GOT3 (cell line): ENCODE measurements at regions not wholly inside any gene's neighbourhood (a gene's known extent, or its start where the extent isn't known, plus 50 kb on each side); places are given as distances from the start of the nearest gene placed in this dataset.

Source experiments
- DNase-seq: peaks from one replicate; lab custom pipeline; 2025; ENCODE audit warnings: mixed read lengths; lab: John Stamatoyannopoulos, UW

DNA sequence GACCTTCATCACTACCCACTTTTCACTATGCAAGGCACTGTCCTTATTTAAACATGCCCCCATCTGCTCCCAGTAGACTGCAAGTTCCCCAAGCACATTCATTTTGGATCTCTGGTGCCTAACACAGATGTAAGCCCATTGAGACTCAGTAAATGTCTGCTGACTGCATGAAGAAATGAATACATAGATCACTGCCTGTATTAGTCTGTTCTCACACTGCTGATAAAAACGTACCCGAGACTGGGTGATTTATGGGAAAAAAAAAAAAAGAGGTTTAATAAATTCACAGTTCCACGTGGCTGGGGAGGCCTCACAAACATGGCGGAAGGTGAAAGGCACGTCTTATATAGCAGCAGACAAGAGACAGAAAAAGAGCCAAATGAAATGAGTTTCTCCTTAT is 204.9 kb downstream of the ATG4C start:
- DNase-seq, result no peak

DNA sequence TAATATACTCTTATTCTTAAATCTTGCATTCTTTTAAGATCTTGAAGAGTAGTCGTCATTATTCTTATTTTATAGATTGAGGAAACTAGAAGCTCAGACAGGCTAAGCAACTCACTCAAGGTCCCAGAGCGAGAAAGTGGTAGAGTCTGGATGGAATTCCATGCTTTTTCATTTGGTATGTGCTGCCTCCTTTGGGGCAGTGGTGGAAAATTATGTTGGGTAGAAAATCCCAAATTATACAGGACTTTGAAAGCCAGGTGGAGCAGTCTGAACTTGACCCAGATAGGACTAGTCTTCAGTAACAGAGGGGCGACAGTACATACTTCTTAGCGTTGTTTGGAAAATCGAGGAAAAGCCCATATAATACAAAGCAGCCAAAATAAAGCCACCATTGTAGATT is 205.6 kb downstream of the ATG4C start:
- no peak for DNase-seq

DNA sequence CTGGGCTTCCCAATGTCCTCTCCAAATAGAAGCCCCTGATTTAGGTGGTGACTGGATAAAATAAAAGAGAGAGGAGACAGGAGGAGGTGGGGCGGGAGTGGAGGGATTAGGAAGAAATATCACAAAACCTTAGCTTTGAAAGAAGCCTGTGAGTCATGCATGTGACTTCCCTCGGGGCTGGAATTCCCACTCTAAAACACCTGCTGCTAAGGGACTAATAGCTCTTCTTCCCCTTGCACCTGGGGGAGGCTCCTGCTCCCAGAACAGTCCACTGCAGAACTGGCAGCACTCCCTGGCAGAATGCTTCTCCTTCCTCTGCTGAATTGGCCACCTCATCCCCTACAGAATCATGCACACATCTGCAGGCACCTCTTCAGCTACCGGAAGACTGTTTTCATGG is 207.2 kb downstream of the ATG4C start:
- no peak for DNase-seq

DNA sequence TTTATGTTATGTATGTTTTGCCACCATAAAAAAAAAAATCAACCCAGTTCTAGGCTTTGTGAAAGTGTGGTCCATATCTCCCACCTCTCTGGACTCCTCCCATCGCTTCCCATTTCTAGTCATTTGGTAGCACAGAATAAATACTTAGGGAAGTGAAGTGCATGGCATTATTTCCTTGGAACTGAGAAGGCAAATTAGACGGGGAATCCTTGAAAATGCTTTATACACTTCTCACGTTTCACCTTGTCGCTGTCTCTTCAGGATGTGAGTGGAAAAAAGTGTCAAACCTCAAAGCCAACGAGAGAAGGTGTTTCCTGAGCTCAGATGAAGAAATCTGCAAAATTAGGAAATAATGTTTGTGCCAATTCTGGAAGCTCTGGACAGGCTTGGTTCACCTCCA is 209.9 kb downstream of the ATG4C start:
- no peak for DNase-seq

DNA sequence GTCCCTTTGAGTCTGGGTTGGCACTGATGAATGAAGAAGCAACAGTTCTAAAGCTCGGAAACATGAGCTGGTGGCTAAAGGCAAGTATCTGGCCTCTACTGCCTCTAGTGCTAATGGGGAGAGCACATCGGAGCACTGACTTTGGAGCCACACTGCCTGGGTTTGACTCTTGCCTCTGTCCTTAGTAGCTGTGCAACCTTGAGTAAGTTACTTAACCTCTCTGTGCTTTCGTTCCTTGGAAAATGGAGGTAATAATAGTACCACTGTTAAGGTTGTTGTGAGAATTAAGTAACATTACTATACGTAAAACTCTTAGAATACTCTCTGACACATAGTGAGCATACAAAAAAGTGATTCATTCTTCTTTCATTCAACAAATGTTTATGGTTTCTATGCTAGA is 211.2 kb downstream of the ATG4C start:
- no peak for DNase-seq

DNA sequence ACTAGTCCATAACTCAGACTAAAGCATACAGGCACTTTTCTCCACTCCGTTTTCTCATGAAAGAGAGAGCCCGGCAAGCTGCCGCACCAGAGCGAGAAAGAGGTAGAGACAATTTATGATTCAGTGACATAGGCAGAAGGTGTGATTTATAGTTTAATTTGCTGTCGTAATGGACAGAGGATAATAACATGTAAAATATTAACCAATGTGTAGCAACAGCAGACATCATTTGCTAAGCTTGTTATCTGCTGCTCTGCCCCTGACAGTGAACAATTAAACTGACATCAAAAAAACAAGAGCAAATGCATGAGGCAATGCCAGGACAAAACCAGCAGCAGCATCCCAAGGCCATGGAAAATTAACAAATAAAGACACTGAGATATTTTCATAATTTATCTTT is 214.0 kb downstream of the ATG4C start:
- no peak for DNase-seq

DNA sequence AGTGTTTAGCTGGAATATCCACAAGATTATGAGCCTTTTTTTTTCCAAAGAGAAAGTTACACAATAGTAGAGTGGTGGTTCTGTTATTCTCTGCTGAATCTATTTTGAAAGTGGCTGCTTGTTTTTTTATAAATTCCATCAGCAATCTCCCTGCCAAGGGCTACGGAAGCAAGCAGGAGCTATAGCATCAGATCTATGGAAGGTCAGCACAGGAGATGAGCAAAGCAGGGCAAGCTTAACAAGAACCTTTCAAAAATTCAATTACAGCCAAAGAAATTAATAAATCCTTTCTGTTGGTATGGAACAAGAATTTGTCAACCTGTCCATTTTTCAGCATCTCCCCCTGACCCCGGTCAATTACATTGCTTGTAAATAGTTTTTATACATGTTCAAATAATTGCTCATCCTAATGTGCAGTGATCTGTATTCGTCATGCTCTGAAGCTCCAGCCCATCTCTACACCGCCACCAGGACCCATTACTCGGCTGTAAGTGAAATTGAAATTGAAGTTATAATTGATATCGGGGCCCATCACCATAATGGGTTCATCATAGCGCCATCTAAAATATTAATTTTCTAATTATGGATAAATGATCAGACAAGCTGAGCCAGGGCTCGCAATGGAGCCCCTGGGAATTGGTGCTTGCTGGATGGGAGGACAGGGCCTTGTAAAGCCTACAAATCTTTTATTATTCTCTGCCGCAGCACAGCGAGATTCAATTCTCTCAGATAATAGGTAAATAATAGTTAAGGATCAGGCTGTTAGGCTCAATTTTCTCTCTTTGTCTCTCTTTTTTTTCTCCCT is 215.1 kb downstream of the ATG4C start:
- DNase-seq, result no peak

DNA sequence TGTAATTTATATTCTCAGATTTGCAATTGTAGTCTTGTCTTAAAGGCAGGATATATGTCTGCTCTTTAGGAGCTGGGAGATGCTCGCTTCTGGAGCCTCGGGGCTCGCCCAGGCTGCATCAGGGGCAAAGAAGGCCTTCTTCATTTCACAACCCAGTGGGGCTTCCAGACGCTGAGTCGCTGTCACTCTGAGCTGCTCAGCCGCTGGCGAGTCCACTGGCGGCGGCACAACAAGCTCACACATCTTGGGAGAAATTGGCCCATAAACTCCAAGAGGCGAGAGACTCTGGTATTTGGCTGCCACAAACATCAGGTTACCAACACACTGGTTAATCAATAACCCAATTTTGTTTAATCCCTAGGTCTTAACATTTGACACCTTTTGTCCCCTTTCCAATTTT is 216.6 kb downstream of the ATG4C start:
- no peak for DNase-seq

DNA sequence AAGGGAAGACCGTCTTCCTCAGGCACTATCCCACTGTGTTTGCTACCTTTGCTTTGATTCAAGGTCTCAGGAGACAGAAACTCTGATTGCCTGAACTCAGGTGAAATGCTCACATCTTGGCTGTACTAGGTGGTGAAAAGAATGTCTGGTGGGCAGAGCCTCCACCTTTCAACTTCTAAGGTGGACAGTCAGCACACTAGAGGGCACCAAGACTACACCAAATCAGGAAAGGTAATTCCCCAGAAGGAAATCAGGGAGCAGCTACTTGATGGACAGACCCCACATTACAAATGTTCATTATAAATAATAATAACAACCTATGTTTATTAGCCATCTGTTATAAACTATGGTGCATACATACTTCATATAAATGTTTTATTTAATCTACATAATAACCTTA is 220.9 kb downstream of the ATG4C start:
- DNase-seq, result no peak

DNA sequence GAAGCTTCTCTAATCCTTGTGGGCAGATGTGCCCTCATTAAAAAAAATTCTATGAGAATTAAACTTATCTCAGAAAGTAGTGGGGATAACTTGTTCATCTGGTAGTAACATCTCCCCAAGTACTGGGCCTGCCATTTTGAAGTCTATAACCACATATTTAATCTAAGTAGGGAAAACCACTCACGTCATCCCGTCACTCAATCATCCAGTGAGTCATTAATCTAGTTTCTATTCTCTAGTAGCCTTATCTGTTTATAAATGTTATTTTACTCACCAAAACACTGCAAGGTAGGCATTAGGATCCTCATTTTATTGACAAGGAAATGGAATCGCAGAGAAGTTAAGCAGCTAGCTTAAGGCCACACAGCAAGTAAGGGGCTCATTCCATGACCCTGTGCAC is 221.9 kb downstream of the ATG4C start:
- no peak for DNase-seq

DNA sequence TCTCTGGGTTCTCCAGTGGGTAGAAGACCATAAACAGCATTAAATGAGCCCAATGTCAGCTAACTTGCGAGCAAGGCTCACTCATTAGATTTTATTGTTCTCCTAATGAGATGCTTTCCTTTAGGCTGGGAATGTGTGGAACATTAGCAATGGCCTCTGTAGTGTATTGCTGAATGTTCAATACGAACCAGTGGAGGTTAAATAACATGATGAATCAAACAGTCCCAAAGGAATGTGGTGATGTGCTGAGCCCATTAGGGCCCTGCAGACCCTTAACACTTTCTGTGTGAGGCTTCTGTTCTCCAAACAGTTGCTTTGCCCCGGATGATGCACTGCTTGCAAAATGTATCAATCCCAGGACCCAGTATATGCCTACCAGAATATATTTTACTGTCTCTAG is 225.5 kb downstream of the ATG4C start:
- no peak for DNase-seq

DNA sequence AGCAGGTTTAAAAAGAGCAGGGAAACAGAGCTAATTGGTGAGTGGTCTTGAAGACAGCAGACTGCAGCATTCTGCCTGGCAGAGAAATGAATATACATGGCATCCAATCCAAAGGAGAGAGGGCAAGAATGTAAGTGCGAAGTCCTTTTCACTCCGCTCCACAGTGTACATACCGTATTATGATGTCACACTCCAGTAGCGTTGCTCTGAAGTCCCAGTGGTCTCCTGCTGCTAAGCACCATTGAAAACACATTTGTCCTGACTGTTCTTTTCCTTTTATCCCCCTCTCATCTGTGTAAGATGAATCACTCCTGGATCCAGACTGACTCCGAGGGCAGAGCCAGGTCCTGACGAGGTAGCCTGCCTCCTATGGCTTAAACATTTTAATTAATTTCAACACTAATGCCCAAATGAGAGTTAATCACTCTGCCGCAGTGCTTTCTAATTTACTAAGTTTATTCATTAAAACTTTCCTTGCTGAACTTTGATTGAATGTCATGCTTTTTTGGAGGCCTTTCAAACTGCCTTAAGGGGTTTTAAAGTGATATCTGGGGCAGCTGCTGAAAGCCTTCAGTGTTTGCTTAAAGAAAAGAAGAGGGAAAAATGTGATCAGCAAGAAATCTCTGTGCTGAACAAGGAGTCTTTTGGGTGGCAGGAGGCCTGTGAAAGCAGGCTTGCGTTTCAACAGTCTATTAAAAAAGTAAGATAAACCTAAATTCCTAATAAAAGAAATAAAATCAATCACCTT is 227.2 kb downstream of the ATG4C start:
- DNase-seq, result no peak

DNA sequence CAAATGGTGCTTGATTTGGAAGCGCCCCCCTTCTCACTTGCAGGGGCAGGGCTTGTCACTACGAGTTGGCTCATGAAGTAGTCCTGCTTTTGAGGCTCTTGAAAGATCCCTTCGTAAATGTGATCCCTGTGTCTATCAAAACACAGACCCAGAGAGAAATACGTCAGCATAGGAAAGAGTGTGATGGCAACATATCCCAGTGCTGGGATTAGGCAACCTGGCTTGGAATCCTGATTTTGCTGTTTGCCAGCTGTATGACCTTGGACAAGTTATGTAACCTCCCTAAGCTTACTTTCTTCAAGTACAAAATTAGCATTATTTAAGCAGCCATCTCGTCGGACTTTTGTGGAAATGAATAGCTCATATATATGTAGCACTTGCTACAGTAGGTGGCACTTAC is 228.4 kb downstream of the ATG4C start:
- no peak for DNase-seq

DNA sequence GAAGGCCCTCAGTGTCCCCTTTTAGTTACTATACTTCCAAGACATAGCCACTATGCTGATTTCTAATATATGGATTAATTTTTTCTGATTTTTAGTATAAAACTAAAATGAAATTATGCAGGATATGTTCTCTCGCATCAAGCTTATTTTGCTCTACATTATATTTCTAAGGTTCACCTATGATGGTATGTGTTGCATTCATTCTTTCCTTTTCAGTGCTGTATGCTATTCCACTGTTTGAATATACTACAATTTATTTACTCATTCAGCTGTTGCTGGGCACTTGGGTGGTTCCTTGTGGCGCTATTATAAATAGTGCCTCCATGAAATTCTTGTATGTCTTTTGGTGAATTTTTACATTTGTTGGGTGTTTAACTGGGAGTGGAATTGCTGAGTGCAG is 230.3 kb downstream of the ATG4C start:
- no peak for DNase-seq

DNA sequence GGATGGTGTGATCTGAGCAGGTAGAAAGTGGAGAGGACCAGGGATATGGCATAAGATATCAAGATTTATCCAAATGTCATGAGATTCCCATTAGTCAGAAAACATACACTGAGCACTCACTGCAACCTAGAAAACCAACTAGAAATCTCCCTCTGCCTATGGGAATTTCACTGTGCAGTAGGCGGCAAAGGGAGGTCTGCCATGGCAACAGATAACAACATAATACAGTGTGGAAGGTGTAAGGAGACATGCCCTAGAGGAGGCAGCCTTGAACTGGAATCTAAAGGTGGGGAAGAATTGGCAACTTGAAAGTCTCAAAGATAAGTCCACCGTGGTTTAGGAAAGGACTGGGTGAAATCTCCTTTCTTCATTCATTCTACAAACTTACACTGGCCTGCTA is 238.4 kb downstream of the ATG4C start:
- no peak for DNase-seq

DNA sequence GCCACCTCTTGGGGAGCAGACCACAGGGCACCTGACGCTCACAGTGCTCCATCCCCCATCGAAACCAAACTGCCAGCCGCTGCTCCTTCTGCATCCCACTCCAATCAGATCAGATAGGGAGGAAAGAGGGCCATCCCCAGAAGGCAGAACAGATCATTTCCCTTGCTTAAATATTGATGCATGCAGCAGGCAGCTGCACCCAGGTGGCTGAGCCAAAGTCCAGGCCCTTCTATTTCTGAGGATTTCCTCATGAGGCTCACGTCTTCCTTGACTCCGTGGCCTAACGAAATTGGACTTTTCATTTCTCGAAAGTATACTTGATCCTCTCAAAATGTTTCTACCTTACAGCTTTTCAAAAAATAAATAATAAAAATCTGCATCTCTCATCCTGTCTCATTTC is 239.2 kb downstream of the ATG4C start:
- DNase-seq, result no peak

DNA sequence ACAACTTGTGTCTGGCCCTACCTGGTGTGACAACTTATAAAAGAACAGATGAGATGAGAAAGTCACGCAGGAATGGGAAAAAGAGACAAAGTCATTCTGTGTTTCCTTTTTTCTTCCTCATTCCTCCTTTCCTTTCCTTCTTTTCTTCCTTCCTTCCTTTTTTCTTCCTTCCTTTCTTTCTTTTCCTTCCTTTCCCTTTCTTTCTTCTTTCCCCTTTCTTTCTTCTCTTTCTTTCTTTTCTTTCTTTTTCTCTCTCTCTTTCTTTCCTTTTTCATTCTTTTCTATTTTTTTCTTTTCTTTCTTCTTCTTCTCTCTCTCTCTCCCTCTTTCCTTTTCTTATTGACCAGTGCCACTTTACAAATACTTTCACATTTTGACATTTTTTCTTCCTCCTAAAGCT is 239.7 kb downstream of the ATG4C start:
- DNase-seq, result no peak

DNA sequence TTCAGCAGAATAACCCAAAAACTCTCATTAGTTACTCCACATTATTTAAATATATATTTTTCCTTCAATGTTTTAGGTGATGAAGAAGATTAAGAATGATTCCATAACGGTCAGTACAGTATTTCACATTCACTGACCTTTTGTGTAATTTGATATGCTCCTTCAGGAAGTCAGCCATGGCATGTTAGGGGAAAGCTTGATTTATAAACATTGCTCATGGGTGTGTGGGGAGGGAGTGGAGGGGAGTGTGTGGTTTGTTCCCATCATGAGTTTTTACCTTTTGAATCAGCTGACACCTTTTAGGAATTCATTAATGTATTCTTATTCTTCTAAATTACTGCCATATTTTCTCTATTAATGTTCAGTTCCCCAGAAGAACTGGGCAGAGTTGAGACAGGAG is 240.2 kb downstream of the ATG4C start:
- DNase-seq, result no peak

DNA sequence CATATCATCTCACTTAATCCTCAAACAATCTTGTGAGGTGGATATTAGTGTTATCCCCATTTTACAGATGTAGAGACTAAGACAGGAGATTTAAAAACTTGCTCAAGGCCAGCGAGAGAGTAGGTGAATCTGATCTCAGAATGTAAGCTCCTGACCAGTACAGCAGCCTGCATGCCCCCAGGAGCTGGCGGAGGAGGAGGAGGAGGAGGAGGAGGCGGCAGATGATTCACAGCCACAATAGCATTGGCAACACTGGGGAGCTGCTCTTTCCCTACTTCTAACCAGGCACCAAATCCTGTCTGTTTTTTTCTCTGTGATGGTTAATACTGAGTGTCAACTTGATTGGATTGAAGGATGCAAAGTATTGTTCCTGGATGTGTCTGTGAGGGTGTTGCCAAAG is 243.2 kb downstream of the ATG4C start:
- DNase-seq, result no peak

DNA sequence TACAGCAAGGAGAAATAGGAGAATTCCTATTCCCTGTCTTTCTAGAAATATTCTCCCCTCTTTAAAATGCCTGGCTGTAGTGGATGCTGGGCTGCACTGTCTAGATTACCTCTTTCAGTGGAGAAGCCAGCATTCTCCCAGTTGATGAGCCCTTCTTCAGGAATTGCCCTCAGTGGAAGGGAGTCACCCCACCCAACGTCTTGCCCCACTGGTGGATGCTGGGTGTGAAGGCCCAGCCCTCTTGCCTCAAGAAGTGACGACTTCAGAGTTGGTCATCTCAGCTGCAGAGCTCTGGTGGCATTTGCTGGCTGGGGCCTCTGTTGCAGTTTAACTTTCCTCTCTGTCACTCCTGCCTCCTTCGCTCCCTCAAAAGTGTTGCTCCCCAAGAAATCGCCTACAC is 248.2 kb downstream of the ATG4C start:
- no peak for DNase-seq

DNA sequence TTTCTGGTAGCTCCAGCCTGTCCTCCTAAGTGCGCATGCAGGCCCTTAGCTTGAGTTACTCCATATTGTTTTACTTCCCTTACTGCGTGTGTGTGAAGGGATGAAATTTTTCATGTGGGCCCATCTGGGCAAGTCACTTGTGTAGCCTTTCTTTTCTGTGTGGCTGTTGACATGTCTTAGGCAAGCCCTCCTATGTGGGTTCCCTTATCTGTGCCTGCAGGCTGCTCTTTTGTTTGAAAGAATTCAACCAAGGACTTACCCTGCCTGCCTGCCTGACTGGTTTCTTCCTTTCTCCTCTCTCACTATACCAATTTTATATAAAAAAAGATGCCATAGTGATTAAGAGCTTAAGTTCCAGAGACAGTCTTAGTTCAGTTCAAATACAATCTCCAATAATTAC is 249.3 kb downstream of the ATG4C start:
- no peak for DNase-seq

DNA sequence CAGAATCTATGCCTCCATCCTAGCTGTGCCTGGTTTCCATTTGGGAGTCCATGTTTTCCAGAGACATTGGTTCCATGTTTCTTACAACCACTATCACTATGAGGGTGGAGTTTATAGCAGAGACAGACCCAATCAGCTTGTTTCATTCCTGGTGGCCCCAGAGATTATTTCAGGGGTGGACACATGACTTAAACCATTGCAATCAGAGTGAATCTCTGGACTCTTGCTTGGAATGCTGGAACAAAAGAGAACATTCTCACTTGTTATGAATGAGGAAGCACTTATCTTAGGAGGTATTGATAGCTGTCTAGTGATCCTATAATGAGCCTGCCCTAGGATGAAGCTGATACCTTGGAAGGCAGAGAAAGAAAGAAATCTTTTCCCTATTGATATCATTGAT is 250.3 kb downstream of the ATG4C start:
- DNase-seq, result no peak

DNA sequence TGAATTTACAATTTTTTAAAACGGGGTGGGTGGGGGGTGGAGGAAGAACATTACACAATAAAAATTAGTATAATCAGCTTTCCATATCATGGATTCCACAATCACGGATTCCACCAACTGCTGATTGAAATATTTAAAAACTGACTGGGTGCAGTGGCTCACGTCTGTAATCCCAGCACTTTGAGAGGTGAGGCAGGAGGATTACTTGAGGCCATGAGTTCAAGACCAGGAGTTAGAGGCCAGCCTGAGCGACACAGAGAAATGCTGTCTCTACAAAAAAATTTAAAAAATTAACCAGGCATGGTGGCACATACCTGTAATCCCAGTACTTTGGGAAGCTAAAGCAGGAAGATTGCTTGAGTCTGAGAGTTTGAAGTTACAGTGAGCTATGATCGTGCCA is 254.7 kb downstream of the ATG4C start:
- no peak for DNase-seq

DNA sequence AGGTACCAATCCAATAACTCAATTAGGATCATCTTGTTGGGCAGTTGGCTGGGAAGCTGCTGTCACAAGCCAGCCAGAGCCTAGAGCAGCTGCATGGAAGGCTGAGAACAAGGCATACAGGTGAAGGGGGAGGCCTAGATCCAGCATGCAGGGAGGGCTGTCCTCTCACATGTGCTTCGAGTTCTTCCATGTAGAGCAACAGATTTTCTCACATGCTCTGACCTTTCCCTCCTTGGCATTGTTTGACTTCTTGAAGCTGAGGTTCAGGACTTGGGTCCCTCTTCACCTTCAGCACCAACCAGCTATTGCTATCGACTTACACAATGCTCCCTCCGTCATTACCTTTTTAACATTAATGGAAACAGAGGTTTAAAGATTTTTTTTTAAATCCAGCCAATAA is 257.7 kb downstream of the ATG4C start:
- DNase-seq, result no peak
